PC-3 (cell line): ENCODE measurements at regions not wholly inside any gene's neighbourhood (a gene's known extent, or its start where the extent isn't known, plus 50 kb on each side); places are given as distances from the start of the nearest gene placed in this dataset.

Experiments
- CTCF ChIP-seq: fragments of 300-600 bp; sonication (generic); conservative IDR thresholded peaks from 2 replicates; pipeline ENCODE4 v1.5.1; 2017; ENCODE audit warnings: antibody characterized with exemption, low read depth, mild to moderate bottlenecking, low read length
- EZH2 ChIP-seq: fragments of 300-600 bp; sonication (generic); IDR thresholded peaks from one replicate; pipeline ENCODE4 v1.6.1; 2017; ENCODE audit warnings: antibody characterized with exemption, mild to moderate bottlenecking, low read length; ENCODE audit not compliant: unreplicated experiment

- TF ChIP-seq CTCF (no peak), EZH2 (no peak)
Measured at GRCh38 chr2:23146011-23146410, 239.0 kb upstream of the KLHL29 start.
